PC-9 (cell line): ENCODE measurements at regions not wholly inside any gene's neighbourhood (a gene's known extent, or its start where the extent isn't known, plus 50 kb on each side); places are given as distances from the start of the nearest gene placed in this dataset.

ENCODE experiments used
- BruUV-seq: library from RNA; stranded (reverse); fragments of 400-500 nt; replicated peaks from 2 replicates; lab custom pipeline; 2021; lab: Mats Ljungman, UMichigan
- CTCF ChIA-PET: fragments of 300-600 bp; sonication (Branson Sonifier 250); formaldehyde crosslinking; loops from one replicate; lab custom pipeline; 2022; ENCODE audit warnings: antibody characterized with exemption; lab: Charles Lee
- POLR2A ChIA-PET: fragments of 300-600 bp; sonication (Branson Sonifier 250); formaldehyde crosslinking; loops from one replicate; lab custom pipeline; 2022; ENCODE audit warnings: antibody characterized with exemption; ENCODE audit not compliant: unreplicated experiment; lab: Charles Lee
- DNase-seq, 2 experiments: peaks; one replicate each; pipeline versions ENCODE4 v3.0.0 to v3.0.0-alpha.2; 2015 to 2022; ENCODE audit warnings: mixed read lengths in 1 of 2
- H2AFZ ChIP-seq: fragments of 200-600 bp; sonication (generic); 2 replicates; pipeline ENCODE4 v1.8.1; 2017; ENCODE audit warnings: antibody characterized with exemption
- H3F3A ChIP-seq: fragments of 200-600 bp; sonication (generic); 2 replicates; pipeline ENCODE4 v1.8.1; 2017; ENCODE audit warnings: antibody characterized with exemption, mild to moderate bottlenecking, low read depth; ENCODE audit not compliant: insufficient read depth
- H3K27ac ChIP-seq: fragments of 200-600 bp; sonication (generic); 2 replicates; pipeline ENCODE4 v1.6.1; 2016; ENCODE audit warnings: mixed run types
- H3K27me3 ChIP-seq: fragments of 200-600 bp; sonication (generic); 2 replicates; pipeline ENCODE4 v1.6.1; 2016; ENCODE audit warnings: low read depth, mixed run types; ENCODE audit not compliant: insufficient read depth
- H3K36me3 ChIP-seq: fragments of 200-600 bp; sonication (generic); 2 replicates; pipeline ENCODE4 v1.6.1; 2016; ENCODE audit warnings: low read depth, mixed run types
- H3K4me1 ChIP-seq: fragments of 200-600 bp; sonication (generic); replicated peaks from 2 replicates; pipeline ENCODE4 v1.6.1; 2016; ENCODE audit warnings: mixed run types; ENCODE audit not compliant: insufficient read depth
- H3K4me2 ChIP-seq: fragments of 200-600 bp; sonication (generic); 2 replicates; pipeline ENCODE4 v1.6.1; 2017; ENCODE audit warnings: mixed run types
- H3K4me3 ChIP-seq: fragments of 200-600 bp; sonication (generic); 2 replicates; pipeline ENCODE4 v1.6.1; 2016; ENCODE audit warnings: mixed run types
- H3K79me2 ChIP-seq: fragments of 200-600 bp; sonication (generic); 2 replicates; pipeline ENCODE4 v1.6.1; 2017; ENCODE audit warnings: low read depth, mixed run types
- H3K9me2 ChIP-seq: fragments of 200-600 bp; sonication (generic); 2 replicates; pipeline ENCODE4 v1.8.1; 2017; ENCODE audit warnings: mild to moderate bottlenecking; ENCODE audit not compliant: insufficient read depth
- H3K9me3 ChIP-seq: fragments of 200-600 bp; sonication (generic); 2 replicates; pipeline ENCODE4 v1.8.1; 2016; ENCODE audit warnings: low read depth; ENCODE audit not compliant: insufficient read depth
- H4K20me1 ChIP-seq: fragments of 200-600 bp; sonication (generic); 2 replicates; pipeline ENCODE4 v1.8.1; 2017; ENCODE audit not compliant: insufficient read depth
- EZH2 ChIP-seq: fragments of 200-600 bp; sonication (generic); IDR thresholded peaks from 2 replicates; pipeline ENCODE4 v1.8.0; 2017; ENCODE audit warnings: antibody characterized with exemption, low read depth
- intact Hi-C: fragments of 100-400 bp; cut with micrococcal nuclease; formaldehyde crosslinking; loops from one replicate; pipeline ENCODE4 v1.10.0; 2022; ENCODE audit not compliant: unreplicated experiment
- TF ChIP-seq, protein P1 (sequence below): fragments of 200-600 bp; sonication (generic); conservative IDR thresholded peaks from 2 replicates; pipeline ENCODE4 v1.6.1; 2017; ENCODE audit warnings: mixed run types, antibody characterized with exemption, mild to moderate bottlenecking, moderate library complexity

DNA sequence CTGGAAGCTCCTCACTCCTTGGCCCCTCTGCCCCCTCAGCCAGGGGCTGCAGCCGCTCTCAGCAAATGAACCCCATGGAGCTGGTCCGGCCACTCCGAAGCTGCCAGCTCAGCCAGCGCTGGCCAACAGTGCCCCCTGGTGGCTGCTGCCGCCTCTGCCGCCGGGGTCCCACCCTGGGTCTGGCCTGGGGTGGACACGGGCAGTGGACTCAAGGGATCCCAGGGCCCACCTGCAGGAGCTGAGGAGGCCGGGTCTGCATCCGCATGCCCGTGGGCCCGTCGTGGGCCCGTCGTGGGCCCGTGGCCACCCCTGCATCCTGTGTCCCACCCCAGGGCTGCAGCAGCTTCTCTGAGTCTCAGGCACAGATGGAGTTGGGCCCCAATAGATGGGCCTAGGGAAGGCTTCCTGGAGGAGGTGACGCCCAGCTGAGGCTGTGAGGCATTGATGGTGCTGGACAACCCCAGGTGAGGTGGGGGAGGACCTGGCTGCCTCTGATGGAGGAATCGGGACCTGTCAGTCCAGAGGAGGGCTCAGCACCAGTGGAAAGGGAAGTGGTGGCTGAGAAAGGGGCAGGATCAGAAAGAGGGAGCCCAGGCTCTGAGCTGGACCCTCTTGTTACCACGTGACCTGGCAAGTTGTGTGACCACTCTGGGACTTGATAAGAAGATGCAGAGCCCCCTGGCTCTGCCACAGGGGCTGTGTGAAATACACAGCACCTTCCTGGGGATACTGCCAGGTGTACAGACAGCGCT, 522.3 kb downstream of the BRD1 start:
- H3K4me3 ChIP-seq = no peak overlapping the region
- no peak overlapping the region for H3K27ac ChIP-seq
- no TSS peak for BruUV-seq
- H3K9me2 ChIP-seq = no peaks in the 10 kb centered on the region
- POLR2A ChIA-PET = no interaction called here
- no peaks in the 10 kb centered on the region for H3K36me3 ChIP-seq
- H2AFZ ChIP-seq = no peak overlapping the region
- peak in 1 of 2 experiments; percentile 60 for DNase-seq
- no peak for TF ChIP-seq EZH2
- TF ChIP-seq, protein P1, sequence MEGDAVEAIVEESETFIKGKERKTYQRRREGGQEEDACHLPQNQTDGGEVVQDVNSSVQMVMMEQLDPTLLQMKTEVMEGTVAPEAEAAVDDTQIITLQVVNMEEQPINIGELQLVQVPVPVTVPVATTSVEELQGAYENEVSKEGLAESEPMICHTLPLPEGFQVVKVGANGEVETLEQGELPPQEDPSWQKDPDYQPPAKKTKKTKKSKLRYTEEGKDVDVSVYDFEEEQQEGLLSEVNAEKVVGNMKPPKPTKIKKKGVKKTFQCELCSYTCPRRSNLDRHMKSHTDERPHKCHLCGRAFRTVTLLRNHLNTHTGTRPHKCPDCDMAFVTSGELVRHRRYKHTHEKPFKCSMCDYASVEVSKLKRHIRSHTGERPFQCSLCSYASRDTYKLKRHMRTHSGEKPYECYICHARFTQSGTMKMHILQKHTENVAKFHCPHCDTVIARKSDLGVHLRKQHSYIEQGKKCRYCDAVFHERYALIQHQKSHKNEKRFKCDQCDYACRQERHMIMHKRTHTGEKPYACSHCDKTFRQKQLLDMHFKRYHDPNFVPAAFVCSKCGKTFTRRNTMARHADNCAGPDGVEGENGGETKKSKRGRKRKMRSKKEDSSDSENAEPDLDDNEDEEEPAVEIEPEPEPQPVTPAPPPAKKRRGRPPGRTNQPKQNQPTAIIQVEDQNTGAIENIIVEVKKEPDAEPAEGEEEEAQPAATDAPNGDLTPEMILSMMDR = peak; percentile 99
- H3K9me3 ChIP-seq = no peaks in the 10 kb centered on the region
- peaks cover 99% of the 10 kb centered on the region for H3K27me3 ChIP-seq
- H3K4me2 ChIP-seq = no peak overlapping the region
- CTCF ChIA-PET = interaction anchor here (0.5 to 0.6 kb wide), 2 partner anchors 30 to 122 kb away, joined by 3 to 4 read pairs; no protein-coding TSS in a partner anchor
- no peaks in the 10 kb centered on the region for H3K79me2 ChIP-seq
- H4K20me1 ChIP-seq = peaks cover 9% of the 10 kb centered on the region
- no peaks in the 10 kb centered on the region for H3K4me1 ChIP-seq
- H3F3A ChIP-seq = no peaks in the 10 kb centered on the region
- intact Hi-C loops = no loop called here

DNA sequence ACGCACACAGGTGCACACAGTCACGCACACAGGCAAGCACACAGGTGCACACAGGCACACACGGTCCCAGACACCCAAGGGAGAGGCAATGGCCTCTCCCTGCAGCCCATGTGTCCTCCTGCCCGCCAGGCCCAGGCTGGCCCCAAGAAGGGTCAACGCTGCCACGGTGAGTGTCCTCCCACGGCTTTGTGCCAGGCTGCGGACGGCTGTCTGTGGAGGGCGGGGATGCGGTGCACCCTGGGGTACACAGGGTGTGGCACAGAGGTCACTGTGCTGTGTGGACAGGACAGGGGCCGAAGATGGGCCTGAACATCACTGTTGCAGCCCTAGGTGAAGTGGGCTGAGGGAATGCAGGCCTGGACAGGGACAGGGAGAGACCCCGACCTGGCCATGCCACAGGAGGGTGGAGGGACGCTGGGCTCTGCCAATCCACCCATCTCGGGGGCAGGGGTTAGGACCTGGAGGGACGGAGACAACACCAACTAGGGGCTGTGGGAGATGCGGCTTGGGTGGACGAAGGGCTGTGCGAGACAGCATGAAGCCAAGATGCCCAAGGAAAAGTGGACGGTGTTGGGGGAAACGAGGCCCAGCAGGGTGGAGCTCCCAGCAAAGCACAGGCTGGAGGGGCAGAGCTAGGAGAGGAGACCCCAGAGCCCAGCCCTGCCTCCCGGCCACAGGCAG, 523.8 kb downstream of the BRD1 start:
- Histone ChIP-seq H3K27ac (no peak overlapping the region), H3K36me3 (no peaks in the 10 kb centered on the region), H2AFZ (no peak overlapping the region), H4K20me1 (peaks cover 9% of the 10 kb centered on the region), H3K4me1 (no peaks in the 10 kb centered on the region), H3K9me3 (no peaks in the 10 kb centered on the region), H3K9me2 (no peaks in the 10 kb centered on the region), H3K79me2 (no peaks in the 10 kb centered on the region), H3K27me3 (peaks cover 99% of the 10 kb centered on the region), H3K4me3 (no peak overlapping the region), H3K4me2 (no peak overlapping the region), H3F3A (no peaks in the 10 kb centered on the region)
- intact Hi-C loops = no loop called here
- CTCF ChIA-PET = no interaction called here
- POLR2A ChIA-PET = no interaction called here
- no peak for TF ChIP-seq EZH2
- TF ChIP-seq, protein P1 = no peak
- no peak for DNase-seq
- no TSS peak for BruUV-seq

DNA sequence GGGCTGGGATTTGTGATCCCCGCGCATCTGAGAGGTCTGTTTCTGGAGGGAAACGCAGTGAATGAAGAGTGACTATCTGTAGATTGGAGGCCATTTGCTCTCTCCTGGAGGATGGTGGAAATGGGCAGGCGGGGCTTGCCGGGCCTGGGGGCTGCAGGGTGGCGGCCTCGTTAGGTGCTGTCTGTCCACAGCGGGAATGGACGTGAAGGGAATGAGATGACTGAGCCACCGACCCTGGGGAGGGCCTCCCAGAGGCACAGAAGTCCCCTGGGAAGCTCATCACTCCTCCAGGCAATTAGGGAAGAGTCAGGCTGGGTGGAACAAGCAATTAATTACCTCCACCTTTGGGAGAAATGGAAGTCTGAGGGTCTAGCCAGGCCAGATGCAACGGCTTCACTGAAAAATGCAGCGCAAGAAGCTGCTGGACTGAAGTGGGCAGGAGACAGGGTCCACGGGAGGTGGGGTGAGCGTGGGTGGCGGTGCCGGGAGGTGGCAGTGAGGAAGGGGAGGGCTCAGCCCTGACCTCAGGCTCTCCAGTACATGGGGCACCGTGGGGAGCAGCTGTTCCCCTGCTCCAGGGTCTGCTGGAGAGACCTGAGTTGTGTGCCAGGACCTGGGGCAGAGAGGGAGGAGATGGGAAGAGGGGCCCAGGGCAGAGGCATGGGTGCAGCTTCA, 524.5 kb downstream of the BRD1 start:
- H3K9me2 ChIP-seq = no peaks in the 10 kb centered on the region
- intact Hi-C loops = no loop called here
- H3K79me2 ChIP-seq = no peaks in the 10 kb centered on the region
- no peaks in the 10 kb centered on the region for H3K36me3 ChIP-seq
- H3K27me3 ChIP-seq = peaks cover 99% of the 10 kb centered on the region
- H2AFZ ChIP-seq = no peak overlapping the region
- CTCF ChIA-PET = no interaction called here
- no TSS peak for BruUV-seq
- POLR2A ChIA-PET = no interaction called here
- no peaks in the 10 kb centered on the region for H3K4me1 ChIP-seq
- no peak overlapping the region for H3K4me2 ChIP-seq
- H4K20me1 ChIP-seq = peaks cover 9% of the 10 kb centered on the region
- H3K9me3 ChIP-seq = no peaks in the 10 kb centered on the region
- DNase-seq = no peak
- H3K4me3 ChIP-seq = no peak overlapping the region
- H3F3A ChIP-seq = no peaks in the 10 kb centered on the region
- no peak overlapping the region for H3K27ac ChIP-seq
- no peak for TF ChIP-seq EZH2
- TF ChIP-seq, protein P1 = no peak
